Common myeloid progenitor, CD34-positive (primary cell): ENCODE measurements at regions not wholly inside any gene's neighbourhood (a gene's known extent, or its start where the extent isn't known, plus 50 kb on each side); places are given as distances from the start of the nearest gene placed in this dataset.
"Not testable (repeated sequence)": the region's sequence is repeated elsewhere in the genome, so short reads cannot be mapped to it uniquely, and the experiment has no call there.

Experiments
- CTCF ChIA-PET: fragments of 350-600 bp; sonication (Branson Sonifier 250); formaldehyde crosslinking; loops from one replicate; lab custom pipeline; 2021; ENCODE audit warnings: antibody characterized with exemption; lab: Charles Lee
- POLR2A ChIA-PET: fragments of 350-600 bp; sonication (Branson Sonifier 250); formaldehyde crosslinking; loops from one replicate; lab custom pipeline; 2021; ENCODE audit warnings: antibody characterized with exemption; lab: Charles Lee
- DNase-seq, 3 donors: peaks; one replicate each; pipeline versions ENCODE4 v3.0.0 to v3.0.0-alpha.2; 2013
- H3K27ac ChIP-seq, 2 experiments: 1 replicate in 1 of 2; 2 replicates in 1 of 2; pipeline ENCODE4 v1.7.0; 2013; ENCODE audit warnings: inconsistent platforms in 2 of 2, low read length in 2 of 2, mild to moderate bottlenecking in 2 of 2, low read depth in 1 of 2, moderate library complexity in 1 of 2; ENCODE audit not compliant: severe bottlenecking in 2 of 2, insufficient read depth in 1 of 2, poor library complexity in 1 of 2
- H3K27me3 ChIP-seq, 5 experiments: replicated peaks in 2 of 5; 1 replicate in 3 of 5; 2 replicates in 2 of 5; pipeline versions ENCODE4 v1.6.1 to v1.7.0; 2013; ENCODE audit warnings: low read length in 4 of 5, mild to moderate bottlenecking in 2 of 5, moderate library complexity in 2 of 5, inconsistent platforms in 1 of 5; ENCODE audit not compliant: insufficient read depth in 5 of 5, control insufficient read depth in 4 of 5
- H3K36me3 ChIP-seq, 4 experiments: 1 replicate in 2 of 4; 2 replicates in 2 of 4; pipeline versions ENCODE4 v1.6.1 to v1.7.0; 2013; ENCODE audit warnings: low read length in 3 of 4, control low read depth in 1 of 4, mild to moderate bottlenecking in 1 of 4; ENCODE audit not compliant: control insufficient read depth in 4 of 4, insufficient read depth in 4 of 4
- H3K4me1 ChIP-seq, 4 experiments: 1 replicate in 3 of 4; 2 replicates in 1 of 4; pipeline versions ENCODE4 v1.6.1 to v1.7.1; 2013; ENCODE audit warnings: low read length in 3 of 4, mild to moderate bottlenecking in 3 of 4, control low read depth in 1 of 4, inconsistent platforms in 1 of 4, moderate library complexity in 1 of 4; ENCODE audit not compliant: control insufficient read depth in 4 of 4, insufficient read depth in 4 of 4; ENCODE audit errors: control extremely low read depth in 1 of 4
- H3K4me3 ChIP-seq, 7 experiments: 1 replicate in 4 of 7; 2 replicates in 3 of 7; pipeline versions ENCODE4 v1.5.1 to v1.7.0; 2013; ENCODE audit warnings: mild to moderate bottlenecking in 7 of 7, low read length in 6 of 7, moderate library complexity in 6 of 7, inconsistent platforms in 2 of 7, low read depth in 2 of 7, control low read depth in 1 of 7; ENCODE audit not compliant: insufficient read depth in 4 of 7, control insufficient read depth in 1 of 7; ENCODE audit errors: extremely low read depth in 1 of 7
- H3K9me3 ChIP-seq, 5 experiments: 1 replicate in 4 of 5; 2 replicates in 1 of 5; pipeline versions ENCODE4 v1.6.1 to v1.7.1; 2013; ENCODE audit warnings: low read length in 4 of 5, mild to moderate bottlenecking in 2 of 5, inconsistent platforms in 1 of 5, low read depth in 1 of 5, moderate library complexity in 1 of 5; ENCODE audit not compliant: control insufficient read depth in 4 of 5, insufficient read depth in 2 of 5; ENCODE audit errors: control extremely low read depth in 1 of 5
- WGBS: methylation state at CpG from one replicate; pipeline ENCODE4 v1.1.5; 2013; ENCODE audit not compliant: insufficient coverage; 5-methylcytosine and 5-hydroxymethylcytosine counted together

- H3K4me1 ChIP-seq = no peaks in the 10 kb centered on the region
- peaks cover 0 to 1% (median 0%) of the 10 kb centered on the region in 5 experiments for H3K9me3 ChIP-seq
- no CpG with 5 or more reads among the region's 2 CpGs for WGBS
- H3K27me3 ChIP-seq = no peaks in the 10 kb centered on the region
- no peak overlapping the region for H3K4me3 ChIP-seq
- ChIA-PET POLR2A (no interaction called here), CTCF (no interaction called here)
- H3K27ac ChIP-seq = no peak overlapping the region
- DNase-seq = no peak
- no peaks in the 10 kb centered on the region for H3K36me3 ChIP-seq
Measured at GRCh38 chr4:124851741-124852140, 139.2 kb upstream of the ANKRD50 start.

GRCh38 chr4:124846306-124846705, 133.8 kb upstream of the ANKRD50 start:
- ChIA-PET CTCF (no interaction called here), POLR2A (no interaction called here)
- no peak overlapping the region for H3K27ac ChIP-seq
- no peak overlapping the region for H3K4me3 ChIP-seq
- peaks cover 0 to 3% (median 2%) of the 10 kb centered on the region in 5 experiments for H3K9me3 ChIP-seq
- WGBS = 84% methylated on average over 3 of the region's 5 CpGs
- no peaks in the 10 kb centered on the region for H3K36me3 ChIP-seq
- H3K27me3 ChIP-seq = peaks cover 0 to 2% (median 0%) of the 10 kb centered on the region in 5 experiments
- no peaks in the 10 kb centered on the region for H3K4me1 ChIP-seq
- DNase-seq = no peak

- H3K27ac ChIP-seq = no peak overlapping the region
- no peaks in the 10 kb centered on the region for H3K36me3 ChIP-seq
- ChIA-PET POLR2A (no interaction called here), CTCF (no interaction called here)
- no peaks in the 10 kb centered on the region for H3K4me1 ChIP-seq
- H3K4me3 ChIP-seq = no peak overlapping the region
- peaks cover 3 to 15% (median 5%) of the 10 kb centered on the region in 5 experiments for H3K9me3 ChIP-seq
- H3K27me3 ChIP-seq = peaks cover 0 to 2% (median 0%) of the 10 kb centered on the region in 5 experiments
- 87% methylated on average over 2 of the region's 3 CpGs for WGBS
- no peak for DNase-seq
Measured at GRCh38 chr4:124839786-124840390, 127.4 kb upstream of the ANKRD50 start.

GRCh38 chr4:124833831-124834505, 121.4 kb upstream of the ANKRD50 start:
- no peaks in the 10 kb centered on the region for H3K4me1 ChIP-seq
- 100% methylated on average over 2 of the region's 5 CpGs for WGBS
- DNase-seq = no peak
- peaks cover 0 to 4% (median 2%) of the 10 kb centered on the region in 5 experiments for H3K9me3 ChIP-seq
- CTCF ChIA-PET = no interaction called here
- H3K27me3 ChIP-seq = no peaks in the 10 kb centered on the region
- no peak overlapping the region for H3K4me3 ChIP-seq
- no peak overlapping the region for H3K27ac ChIP-seq
- H3K36me3 ChIP-seq = no peaks in the 10 kb centered on the region
- POLR2A ChIA-PET = no interaction called here

- ChIA-PET POLR2A (no interaction called here), CTCF (no interaction called here)
- no peak overlapping the region for H3K27ac ChIP-seq
Measured at GRCh38 chr4:124828382-124828781, 115.8 kb upstream of the ANKRD50 start.

GRCh38 chr4:124817531-124817930, 105.0 kb upstream of the ANKRD50 start:
- POLR2A ChIA-PET = no interaction called here
- Histone ChIP-seq H3K36me3 (no peaks in the 10 kb centered on the region), H3K4me1 (no peaks in the 10 kb centered on the region), H3K4me3 (no peak overlapping the region), H3K27ac (no peak overlapping the region), H3K27me3 (no peaks in the 10 kb centered on the region), H3K9me3 (peaks cover 0 to 2% (median 0%) of the 10 kb centered on the region in 5 experiments)
- DNase-seq = no peak
- no CpG with 5 or more reads among the region's 1 CpG for WGBS
- CTCF ChIA-PET = no interaction called here

More at GRCh38 chr4:124828382-124828781, 115.8 kb upstream of the ANKRD50 start:
- H3K27me3 ChIP-seq = no peaks in the 10 kb centered on the region
- H3K4me3 ChIP-seq = no peak overlapping the region
- DNase-seq = no peak
- H3K4me1 ChIP-seq = no peaks in the 10 kb centered on the region
- H3K36me3 ChIP-seq = no peaks in the 10 kb centered on the region
- peaks cover 0 to 1% (median 0%) of the 10 kb centered on the region in 5 experiments for H3K9me3 ChIP-seq

GRCh38 chr4:124812203-124812602, 99.7 kb upstream of the ANKRD50 start:
- H3K4me3 ChIP-seq, POLR2A ChIA-PET, H3K4me1 ChIP-seq, H3K27me3 ChIP-seq, CTCF ChIA-PET, H3K36me3 ChIP-seq, H3K27ac ChIP-seq, DNase-seq, H3K9me3 ChIP-seq: not testable (repeated sequence)
- 96% methylated on average over 6 of the region's 6 CpGs for WGBS
